Breast epithelium (tissue), 4 donors: ENCODE measurements at regions not wholly inside any gene's neighbourhood (a gene's known extent, or its start where the extent isn't known, plus 50 kb on each side); places are given as distances from the start of the nearest gene placed in this dataset.

ENCODE experiments used
- DNase-seq, 2 donors: peaks; one replicate each; pipeline ENCODE4 v3.0.0-alpha.2; 2019; ENCODE audit warnings: low spot score in 2 of 2
- H3K27ac ChIP-seq, 2 donors: fragments of 200-600 bp; sonication (generic) in 1 of 2; one replicate each; pipeline ENCODE4 v1.5.1; 2016 to 2019; ENCODE audit warnings: mild to moderate bottlenecking in 1 of 2
- H3K27me3 ChIP-seq, 2 donors: fragments of 200-600 bp; sonication (generic) in 1 of 2; one replicate each; pipeline versions ENCODE4 v1.5.1 to v1.6.0; 2017 to 2019; ENCODE audit warnings: control low read depth in 1 of 2, mild to moderate bottlenecking in 1 of 2
- H3K36me3 ChIP-seq: fragments of 200-600 bp; one replicate; pipeline ENCODE4 v1.5.1; 2019
- H3K4me1 ChIP-seq, 2 donors: fragments of 200-600 bp; sonication (generic); one replicate each; pipeline ENCODE4 v1.5.1; 2016 to 2019; ENCODE audit warnings: control low read depth in 1 of 2
- H3K4me3 ChIP-seq, 3 donors: fragments of 200-600 bp; sonication (generic); 1 replicate in 2 of 3; 2 replicates in 1 of 3; pipeline ENCODE4 v1.5.1; 2016 to 2019; ENCODE audit warnings: mild to moderate bottlenecking in 3 of 3, moderate library complexity in 2 of 3
- H3K9me3 ChIP-seq, 2 donors: fragments of 200-600 bp; sonication (generic) in 1 of 2; one replicate each; pipeline ENCODE4 v1.5.1; 2016 to 2019; ENCODE audit warnings: control low read depth in 1 of 2
- CTCF ChIP-seq, 3 donors: fragments of 450-650 bp; IDR thresholded peaks; one replicate each; pipeline ENCODE4 v1.5.1; 2016 to 2017; ENCODE audit warnings: antibody characterized with exemption in 3 of 3, mild to moderate bottlenecking in 3 of 3, moderate library complexity in 3 of 3
- POLR2A ChIP-seq: fragments of 450-650 bp; IDR thresholded peaks from one replicate; pipeline ENCODE4 v1.6.1; 2016; ENCODE audit warnings: antibody characterized with exemption, mild to moderate bottlenecking, moderate library complexity
- POLR2AphosphoS5 ChIP-seq, 3 donors: sonication (generic); formaldehyde crosslinking; IDR thresholded peaks; one replicate each; pipeline ENCODE4 v1.6.1; 2017; ENCODE audit warnings: antibody characterized with exemption in 3 of 3
- intact Hi-C: fragments of 100-400 bp; cut with DNase I; formaldehyde crosslinking; loops from one replicate; pipeline ENCODE4 v1.15.1; 2023; ENCODE audit warnings: low total_unique reads

GRCh38 chr6:144951730-144952437 is 666.7 kb downstream of the UTRN start:
- Histone ChIP-seq H3K4me1 (no peaks in the 10 kb centered on the region), H3K9me3 (no peaks in the 10 kb centered on the region), H3K27me3 (no peaks in the 10 kb centered on the region), H3K27ac (no peak overlapping the region), H3K4me3 (no peak overlapping the region), H3K36me3 (no peaks in the 10 kb centered on the region)
- no peak for DNase-seq
- intact Hi-C loops, result no loop called here
- no peak for TF ChIP-seq POLR2AphosphoS5 (IDR thresholded peaks at IDR 0.05)
- no peak for TF ChIP-seq POLR2A
- TF ChIP-seq CTCF (IDR thresholded peaks at IDR 0.05), result no peak

GRCh38 chr6:144952456-144953240 is 667.5 kb downstream of the UTRN start:
- H3K27me3 ChIP-seq, result no peaks in the 10 kb centered on the region
- TF ChIP-seq CTCF (IDR thresholded peaks at IDR 0.05) (no peak), POLR2AphosphoS5 (IDR thresholded peaks at IDR 0.05) (no peak), POLR2A (no peak)
- no peaks in the 10 kb centered on the region for H3K36me3 ChIP-seq
- DNase-seq, result no peak
- H3K27ac ChIP-seq, result no peak overlapping the region
- no peak overlapping the region for H3K4me3 ChIP-seq
- intact Hi-C loops, result no loop called here
- no peaks in the 10 kb centered on the region for H3K4me1 ChIP-seq
- no peaks in the 10 kb centered on the region for H3K9me3 ChIP-seq

GRCh38 chr6:144953552-144954240 is 668.6 kb downstream of the UTRN start:
- Histone ChIP-seq H3K36me3 (no peaks in the 10 kb centered on the region), H3K27me3 (no peaks in the 10 kb centered on the region), H3K4me3 (no peak overlapping the region), H3K4me1 (no peaks in the 10 kb centered on the region), H3K9me3 (no peaks in the 10 kb centered on the region), H3K27ac (no peak overlapping the region)
- intact Hi-C loops, result no loop called here
- no peak for DNase-seq
- TF ChIP-seq POLR2AphosphoS5 (IDR thresholded peaks at IDR 0.05), result no peak
- TF ChIP-seq CTCF (IDR thresholded peaks at IDR 0.05), result no peak
- no peak for TF ChIP-seq POLR2A

GRCh38 chr6:144954241-144954556 is 669.1 kb downstream of the UTRN start:
- Histone ChIP-seq H3K9me3 (no peaks in the 10 kb centered on the region), H3K4me3 (no peak overlapping the region), H3K27ac (no peak overlapping the region), H3K36me3 (no peaks in the 10 kb centered on the region), H3K27me3 (no peaks in the 10 kb centered on the region), H3K4me1 (no peaks in the 10 kb centered on the region)
- TF ChIP-seq POLR2AphosphoS5 (IDR thresholded peaks at IDR 0.05), result no peak
- TF ChIP-seq POLR2A, result no peak
- TF ChIP-seq CTCF (IDR thresholded peaks at IDR 0.05), result no peak
- DNase-seq, result no peak
- intact Hi-C loops, result no loop called here

GRCh38 chr6:144955392-144955791 is 670.3 kb downstream of the UTRN start:
- Histone ChIP-seq H3K4me1 (no peaks in the 10 kb centered on the region), H3K36me3 (no peaks in the 10 kb centered on the region), H3K9me3 (no peaks in the 10 kb centered on the region), H3K27me3 (no peaks in the 10 kb centered on the region), H3K27ac (no peak overlapping the region), H3K4me3 (no peak overlapping the region)
- DNase-seq, result no peak
- TF ChIP-seq CTCF (IDR thresholded peaks at IDR 0.05) (no peak), POLR2AphosphoS5 (IDR thresholded peaks at IDR 0.05) (no peak), POLR2A (no peak)
- intact Hi-C loops, result no loop called here
